ENCODE measurements at regions not wholly inside any gene's neighbourhood (a gene's known extent, or its start where the extent isn't known, plus 50 kb on each side); places are given as distances from the start of the nearest gene placed in this dataset.

- DNase-seq (ENCODE audit: low read depth in 2 of 2, low spot score in 1 of 2) = no peak
Observed at GRCh38 chr2:7986431-7986830, 695.4 kb upstream of the ID2 start.

DNA sequence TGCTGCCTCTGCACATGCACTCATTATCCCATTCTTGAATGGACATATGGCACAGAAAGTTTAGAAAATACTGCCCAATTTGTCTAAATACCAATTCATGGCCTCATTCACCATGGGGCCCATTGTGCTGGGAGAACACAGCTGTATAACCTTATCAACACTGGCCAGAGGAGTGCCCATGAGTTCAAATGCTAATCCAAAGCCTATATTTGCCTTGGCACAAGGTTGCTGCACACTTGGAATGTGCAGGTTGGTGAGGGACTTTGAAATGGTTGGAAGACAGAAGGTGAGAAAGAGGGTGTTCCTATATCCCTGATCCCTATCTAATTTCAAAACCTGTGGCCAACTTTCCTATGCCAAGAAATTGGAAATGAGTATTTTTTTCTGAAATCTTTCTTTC is 693.9 kb upstream of the ID2 start:
- DNase-seq (ENCODE audit: low read depth in 2 of 2, low spot score in 1 of 2) = no peak

GRCh38 chr2:7988440-7988839 is 693.4 kb upstream of the ID2 start:
- no peak for DNase-seq (ENCODE audit: low read depth in 2 of 2, low spot score in 1 of 2)

- no peak for DNase-seq (ENCODE audit: low read depth in 2 of 2, low spot score in 1 of 2)
Observed at GRCh38 chr2:7989823-7990222, 692.0 kb upstream of the ID2 start.

DNA sequence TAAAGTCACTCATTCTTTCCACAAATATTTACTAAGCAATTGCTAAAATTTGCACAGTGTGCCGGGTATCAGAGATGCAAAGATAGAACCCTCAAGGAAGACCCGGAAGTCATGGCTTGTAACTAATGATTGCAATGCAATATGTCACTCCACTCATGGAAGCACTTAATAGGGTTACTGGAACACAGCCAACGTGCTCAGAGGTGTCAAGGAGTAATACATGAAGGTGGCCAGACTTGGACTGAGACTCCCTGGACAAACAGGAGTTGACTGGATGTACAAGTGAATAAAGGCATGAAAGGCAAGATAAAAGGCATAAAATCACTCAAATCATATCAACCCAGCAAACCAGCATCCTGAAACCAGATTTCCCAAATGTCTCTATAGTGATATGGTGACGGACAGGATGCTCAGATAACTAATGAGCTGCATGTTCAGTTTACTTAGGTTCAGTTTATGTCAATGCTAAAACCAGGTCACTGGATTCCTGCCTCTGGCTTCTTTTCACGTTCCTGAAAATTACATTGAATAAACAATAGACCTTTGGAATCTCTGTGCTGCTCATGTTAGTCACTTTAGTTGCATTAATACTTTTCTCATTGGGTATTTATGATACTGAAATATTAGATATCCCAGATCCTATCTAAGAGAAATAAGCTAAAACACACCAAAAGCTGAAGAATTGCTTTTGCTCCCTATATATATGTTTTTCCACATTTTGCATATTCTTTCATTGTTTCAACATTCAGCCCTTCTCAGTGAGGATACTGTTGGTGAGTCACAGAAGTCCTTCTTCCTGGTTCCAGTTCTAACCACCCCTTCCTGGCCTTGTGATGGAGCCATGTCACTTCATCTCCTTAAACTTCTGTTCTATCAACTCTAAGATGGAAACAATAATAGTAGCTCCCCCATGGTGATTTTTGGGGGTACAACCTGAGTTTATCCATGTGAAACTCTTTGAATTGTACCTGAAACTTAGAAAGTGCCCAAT is 688.9 kb upstream of the ID2 start:
- DNase-seq (ENCODE audit: low read depth in 2 of 2, low spot score in 1 of 2) = no peak

DNA sequence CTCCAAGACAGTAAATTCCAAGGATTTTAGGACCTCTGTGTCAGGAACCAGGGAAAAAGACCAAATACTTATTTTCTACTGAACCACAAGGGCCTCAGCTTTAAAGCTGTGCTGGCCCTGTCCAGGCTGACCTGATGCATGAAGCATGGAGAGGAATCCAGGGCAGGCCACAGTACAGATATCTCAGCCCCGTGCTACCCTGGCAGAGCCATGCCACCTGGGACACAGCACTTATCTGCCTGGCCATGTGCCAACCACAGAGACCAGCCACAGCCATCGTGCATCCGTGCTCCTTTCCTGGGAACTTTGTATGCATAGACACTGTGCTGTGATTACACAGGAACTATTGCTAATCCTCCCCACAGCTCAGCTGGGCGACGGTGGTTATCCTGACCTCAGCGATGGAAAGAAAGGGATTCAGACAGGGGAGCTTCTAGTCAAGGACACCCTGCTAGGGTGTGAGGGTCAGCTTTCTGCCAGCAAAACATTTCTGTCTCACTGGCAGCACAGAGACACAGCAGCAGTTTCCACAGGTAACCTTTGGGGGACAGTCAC is 687.4 kb upstream of the ID2 start:
- no peak for DNase-seq (ENCODE audit: low read depth in 2 of 2, low spot score in 1 of 2)

DNA sequence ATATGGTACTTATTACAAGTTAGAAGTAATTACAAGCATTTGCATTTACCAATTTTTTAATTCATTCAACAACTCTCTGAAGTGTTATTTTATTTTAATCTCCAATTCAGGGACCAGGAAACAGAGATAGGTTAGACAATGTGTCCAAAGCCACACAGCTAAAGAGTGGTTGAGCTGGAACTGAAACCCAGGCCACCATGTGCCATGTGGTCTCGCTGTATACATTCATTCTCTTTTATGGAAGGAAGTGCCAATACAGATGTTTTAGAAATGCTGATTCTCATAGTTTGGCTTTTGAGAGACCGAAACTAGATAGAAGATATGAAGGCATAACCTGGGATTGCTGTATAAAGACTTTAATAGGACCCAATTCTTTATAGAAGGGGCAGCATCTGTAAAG is 684.6 kb upstream of the ID2 start:
- no peak for DNase-seq (ENCODE audit: low read depth in 2 of 2, low spot score in 1 of 2)

DNA sequence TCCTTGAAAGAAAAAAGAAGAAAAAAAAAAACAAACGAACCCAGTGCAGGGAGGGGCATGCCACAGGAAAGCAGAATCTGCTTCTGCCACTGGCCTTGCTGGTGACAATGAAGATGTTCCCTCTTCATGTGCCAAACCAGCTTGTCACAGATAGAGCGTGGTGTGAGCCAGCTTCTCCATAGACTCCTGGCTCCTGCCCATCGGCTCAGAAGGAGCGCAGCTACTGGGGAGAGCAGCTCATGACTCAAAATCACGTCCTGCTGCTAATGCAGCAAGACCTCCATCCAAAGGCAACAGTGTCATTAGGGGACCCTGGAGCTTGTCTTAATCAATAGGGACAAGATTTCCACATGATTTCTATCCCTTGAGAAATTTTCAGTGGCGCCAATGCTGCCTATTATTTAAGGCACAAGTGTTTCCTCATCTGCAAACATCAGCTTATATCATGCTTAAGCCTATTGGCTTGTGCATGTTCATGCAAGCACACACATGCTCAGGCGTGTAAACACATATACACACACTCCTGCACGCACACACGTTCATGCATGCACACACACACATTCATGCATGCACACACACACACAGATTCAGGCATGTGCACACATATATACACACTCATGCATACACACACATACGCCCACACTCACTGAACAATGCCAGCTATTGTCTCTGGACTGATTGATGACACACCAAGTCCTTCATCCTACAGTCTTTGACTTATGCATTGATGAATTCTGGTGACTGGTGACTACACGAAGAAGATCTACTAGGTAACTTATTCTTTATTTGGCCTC is 682.0 kb upstream of the ID2 start:
- DNase-seq (ENCODE audit: low read depth in 2 of 2, low spot score in 1 of 2) = no peak

GRCh38 chr2:8000870-8001269 is 681.0 kb upstream of the ID2 start:
- DNase-seq (ENCODE audit: low read depth in 2 of 2, low spot score in 1 of 2) = no peak

GRCh38 chr2:8002765-8003393 is 679.0 kb upstream of the ID2 start:
- no peak for DNase-seq (ENCODE audit: low read depth in 2 of 2, low spot score in 1 of 2)

GRCh38 chr2:8003462-8004075 is 678.3 kb upstream of the ID2 start:
- DNase-seq (ENCODE audit: low read depth in 2 of 2, low spot score in 1 of 2) = no peak

DNA sequence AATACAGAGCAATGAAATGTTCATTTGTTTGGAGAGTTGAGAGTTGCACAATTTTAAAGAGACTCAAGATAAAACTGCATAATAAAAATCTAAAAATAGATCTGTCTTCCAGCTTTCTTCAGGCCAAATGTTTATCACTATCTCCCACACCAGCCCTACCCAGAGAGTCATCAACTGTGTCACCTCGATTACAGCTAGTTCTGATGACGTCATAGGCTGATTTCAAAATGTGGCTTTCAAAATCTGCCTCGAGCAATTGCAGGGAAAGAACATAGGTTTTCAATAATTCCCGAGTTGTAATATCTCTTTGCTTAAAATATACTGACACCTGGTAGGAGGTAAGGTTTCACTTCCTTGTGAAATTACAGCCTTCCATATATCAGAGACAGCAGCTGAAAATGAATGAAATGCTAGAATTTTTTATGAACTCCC is 677.6 kb upstream of the ID2 start:
- no peak for DNase-seq (ENCODE audit: low read depth in 2 of 2, low spot score in 1 of 2)

- DNase-seq (ENCODE audit: low read depth in 2 of 2, low spot score in 1 of 2) = no peak
Observed at GRCh38 chr2:8006181-8006580, 675.7 kb upstream of the ID2 start.

- no peak for DNase-seq (ENCODE audit: low read depth in 2 of 2, low spot score in 1 of 2)
Observed at GRCh38 chr2:8006626-8007025, 675.2 kb upstream of the ID2 start.

GRCh38 chr2:8009010-8009597 is 672.8 kb upstream of the ID2 start:
- no peak for DNase-seq (ENCODE audit: low read depth in 2 of 2, low spot score in 1 of 2)

DNA sequence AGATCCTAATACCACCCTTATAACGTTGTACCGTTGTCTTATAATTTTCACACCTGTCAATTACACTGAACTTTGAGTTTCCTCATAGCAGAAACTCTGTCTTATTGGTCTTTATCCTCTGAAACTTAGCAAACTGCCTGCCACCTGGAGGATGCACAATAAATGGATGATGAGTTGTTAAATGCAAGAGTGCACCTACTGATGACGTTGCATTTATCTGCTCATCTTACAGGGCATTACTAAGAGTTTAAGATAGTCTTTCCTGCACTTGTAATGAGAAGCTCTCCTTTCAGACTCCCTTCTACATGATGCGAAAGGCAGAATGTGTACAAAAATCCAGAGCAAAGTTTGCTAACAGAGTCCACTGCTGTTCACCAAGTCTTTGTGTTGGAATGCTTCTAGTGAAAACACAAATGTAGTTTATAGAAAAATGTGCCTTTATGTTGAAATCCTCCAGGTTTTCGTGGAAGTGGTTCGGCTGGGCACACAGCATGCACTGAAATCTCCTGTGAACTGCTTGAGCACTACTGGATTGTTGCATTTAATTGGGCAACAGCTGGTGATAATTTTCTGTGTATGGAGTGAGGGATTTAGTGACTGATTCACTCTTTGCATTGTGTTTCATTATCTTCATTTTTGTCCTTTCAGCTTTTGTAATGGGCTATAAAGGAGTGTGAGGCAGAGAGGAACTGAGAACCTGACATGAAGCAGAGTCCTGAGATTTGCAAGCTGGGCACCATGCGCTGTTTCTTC is 665.8 kb upstream of the ID2 start:
- no peak for DNase-seq (ENCODE audit: low read depth in 2 of 2, low spot score in 1 of 2)

DNA sequence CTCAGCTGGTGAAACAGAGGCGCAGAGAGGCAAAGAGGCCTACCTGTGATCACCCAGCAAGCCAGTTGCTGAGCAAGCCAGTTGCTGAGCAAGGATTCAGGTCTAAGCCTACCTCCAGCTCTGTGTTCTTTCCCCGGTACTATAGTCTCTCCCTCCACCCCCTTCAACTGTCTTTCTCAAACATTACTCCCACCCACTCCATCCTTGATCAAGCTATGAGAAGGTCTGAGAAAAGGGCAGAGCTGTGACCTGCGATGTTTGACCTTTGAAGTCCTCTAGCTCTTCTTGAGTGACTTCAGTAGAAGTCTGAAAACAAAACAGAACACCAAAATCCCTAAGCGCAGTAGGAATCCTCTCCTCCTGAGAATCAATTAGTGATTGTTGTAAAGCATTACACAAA is 665.2 kb upstream of the ID2 start:
- no peak for DNase-seq (ENCODE audit: low read depth in 2 of 2, low spot score in 1 of 2)

- DNase-seq (ENCODE audit: low read depth in 2 of 2, low spot score in 1 of 2) = no peak
Observed at GRCh38 chr2:8018956-8019355, 662.9 kb upstream of the ID2 start.

DNA sequence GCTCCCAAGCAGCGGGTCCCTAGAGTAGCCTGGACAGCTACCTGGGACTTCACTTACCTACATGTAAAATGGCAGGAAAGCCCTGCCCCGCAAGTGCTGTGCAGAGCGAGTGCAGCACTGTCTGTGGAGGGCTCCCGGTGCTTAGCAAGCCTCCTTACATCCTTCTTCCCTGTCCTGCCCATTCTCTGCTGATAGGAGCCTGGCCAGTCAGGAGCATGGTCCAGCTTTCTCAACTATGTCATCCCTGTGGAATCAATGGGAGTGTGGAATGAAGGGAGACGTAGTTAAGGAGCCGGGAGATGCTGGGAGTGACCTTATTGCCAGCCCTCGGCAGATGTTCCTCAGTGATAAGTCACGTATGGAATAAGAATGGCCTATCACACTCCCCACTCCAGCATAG is 661.9 kb upstream of the ID2 start:
- no peak for DNase-seq (ENCODE audit: low read depth in 2 of 2, low spot score in 1 of 2)

DNA sequence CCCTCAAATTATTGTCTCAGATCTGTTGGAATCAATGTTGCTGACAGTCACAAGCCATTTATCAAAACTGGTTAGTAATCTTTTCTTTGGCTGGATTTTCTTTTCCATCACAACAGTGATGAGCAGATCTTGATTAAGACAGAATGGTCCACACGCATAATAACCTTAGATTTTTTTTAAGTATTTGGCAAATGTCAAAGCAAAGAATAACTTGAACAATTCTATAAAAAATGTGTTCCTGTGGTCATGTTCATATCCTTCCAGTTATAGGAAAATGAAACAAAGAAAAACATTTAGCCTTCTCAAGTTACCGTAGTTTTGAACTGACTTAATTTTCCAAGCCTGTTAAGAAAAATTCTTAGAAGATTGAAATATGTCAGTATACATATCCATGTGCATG is 659.9 kb upstream of the ID2 start:
- DNase-seq (ENCODE audit: low read depth in 2 of 2, low spot score in 1 of 2) = no peak
